ENCODE measurements at regions not wholly inside any gene's neighbourhood (a gene's known extent, or its start where the extent isn't known, plus 50 kb on each side); places are given as distances from the start of the nearest gene placed in this dataset.

DNA sequence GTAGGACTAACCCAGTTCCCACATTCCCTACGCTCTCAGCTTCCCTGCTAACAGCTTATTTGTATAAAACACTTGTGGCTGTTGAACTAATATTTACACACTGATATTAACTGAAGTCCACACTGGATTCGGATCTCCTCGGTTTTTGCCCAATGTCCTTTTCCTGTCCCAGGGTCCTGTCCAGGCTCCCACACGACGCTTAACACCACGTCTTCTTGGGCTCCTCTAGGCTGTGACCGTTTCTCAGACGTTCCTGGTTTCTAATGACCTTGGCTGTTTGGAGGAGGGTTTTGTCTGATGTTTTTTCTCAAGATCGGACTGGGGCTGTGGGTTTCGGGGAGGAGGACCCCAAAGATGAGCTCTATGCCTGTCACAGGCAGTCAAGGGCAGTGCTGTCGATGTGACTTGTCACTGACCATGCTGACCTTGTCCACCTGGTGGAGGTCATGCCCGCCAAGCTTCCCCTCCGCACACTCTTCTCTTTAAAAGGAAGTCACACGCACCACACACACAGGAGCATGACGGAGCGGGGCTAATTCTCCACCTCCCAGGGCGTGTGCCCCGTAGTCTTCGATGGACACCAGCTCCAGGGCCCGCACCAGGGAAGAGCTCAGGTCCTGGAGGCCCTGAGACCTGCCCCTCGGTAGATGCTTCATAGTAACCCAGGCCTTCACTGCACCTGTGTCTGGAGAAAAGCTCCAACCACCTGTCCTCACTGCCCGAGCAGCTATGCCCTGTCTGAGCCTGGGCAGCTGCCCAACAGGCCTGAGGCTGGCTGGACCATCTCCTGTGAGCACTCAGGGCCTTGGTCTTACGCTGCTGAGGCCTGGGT is 72.0 kb downstream of the TTLL2 start:
- TF ChIP-seq, protein P1, sequence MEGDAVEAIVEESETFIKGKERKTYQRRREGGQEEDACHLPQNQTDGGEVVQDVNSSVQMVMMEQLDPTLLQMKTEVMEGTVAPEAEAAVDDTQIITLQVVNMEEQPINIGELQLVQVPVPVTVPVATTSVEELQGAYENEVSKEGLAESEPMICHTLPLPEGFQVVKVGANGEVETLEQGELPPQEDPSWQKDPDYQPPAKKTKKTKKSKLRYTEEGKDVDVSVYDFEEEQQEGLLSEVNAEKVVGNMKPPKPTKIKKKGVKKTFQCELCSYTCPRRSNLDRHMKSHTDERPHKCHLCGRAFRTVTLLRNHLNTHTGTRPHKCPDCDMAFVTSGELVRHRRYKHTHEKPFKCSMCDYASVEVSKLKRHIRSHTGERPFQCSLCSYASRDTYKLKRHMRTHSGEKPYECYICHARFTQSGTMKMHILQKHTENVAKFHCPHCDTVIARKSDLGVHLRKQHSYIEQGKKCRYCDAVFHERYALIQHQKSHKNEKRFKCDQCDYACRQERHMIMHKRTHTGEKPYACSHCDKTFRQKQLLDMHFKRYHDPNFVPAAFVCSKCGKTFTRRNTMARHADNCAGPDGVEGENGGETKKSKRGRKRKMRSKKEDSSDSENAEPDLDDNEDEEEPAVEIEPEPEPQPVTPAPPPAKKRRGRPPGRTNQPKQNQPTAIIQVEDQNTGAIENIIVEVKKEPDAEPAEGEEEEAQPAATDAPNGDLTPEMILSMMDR (IDR thresholded peaks at IDR 0.05), result no peak
- no peak for TF ChIP-seq GATA3 (IDR thresholded peaks at IDR 0.05; ENCODE audit: borderline replicate concordance)

Measured in A549 (cell line).